ENCODE measurements at regions not wholly inside any gene's neighbourhood (a gene's known extent, or its start where the extent isn't known, plus 50 kb on each side); places are given as distances from the start of the nearest gene placed in this dataset.

DNA sequence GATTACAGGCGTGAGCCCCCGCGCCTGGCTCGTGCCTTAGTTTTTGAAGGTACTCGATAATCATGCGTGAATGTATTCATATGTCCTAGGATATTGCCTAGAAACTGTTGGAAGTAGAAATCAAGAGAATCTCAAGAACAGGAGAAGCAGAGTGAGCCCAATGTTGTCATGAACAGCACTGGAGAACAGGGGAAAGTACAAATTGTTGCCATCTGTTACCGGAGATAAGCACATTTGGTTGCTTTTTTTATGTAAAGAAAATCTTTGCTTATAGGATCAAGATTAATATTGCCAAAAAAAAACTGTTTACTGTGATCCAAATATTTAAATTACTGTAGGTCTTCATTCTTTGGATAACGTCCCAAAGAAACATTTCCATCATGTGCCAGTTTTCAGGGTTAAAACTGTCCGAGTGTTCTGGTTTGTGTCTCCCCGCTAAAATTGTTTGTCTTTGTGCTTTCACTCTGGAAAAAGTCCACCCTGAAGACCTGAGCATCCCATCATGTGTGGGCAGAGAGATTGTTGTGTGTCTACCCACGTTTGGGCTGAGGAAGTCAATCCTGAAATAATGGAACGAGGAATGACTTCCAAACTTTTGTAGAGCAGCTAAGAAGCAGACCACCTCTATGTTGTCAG is 95.7 kb upstream of the CELF2 start:
- Histone ChIP-seq H3K27ac (no peak overlapping the region), H3K27me3 (no peaks in the 10 kb centered on the region), H3K9me3 (ENCODE audit: low read depth) (no peaks in the 10 kb centered on the region), H3K4me1 (ENCODE audit: low read depth) (peaks cover 5% of the 10 kb centered on the region), H3K36me3 (no peaks in the 10 kb centered on the region), H3K4me3 (no peak overlapping the region)
- DNase-seq (ENCODE audit: low read depth in 1 of 2, low spot score in 1 of 2) = no peak
- TF ChIP-seq, protein P1, sequence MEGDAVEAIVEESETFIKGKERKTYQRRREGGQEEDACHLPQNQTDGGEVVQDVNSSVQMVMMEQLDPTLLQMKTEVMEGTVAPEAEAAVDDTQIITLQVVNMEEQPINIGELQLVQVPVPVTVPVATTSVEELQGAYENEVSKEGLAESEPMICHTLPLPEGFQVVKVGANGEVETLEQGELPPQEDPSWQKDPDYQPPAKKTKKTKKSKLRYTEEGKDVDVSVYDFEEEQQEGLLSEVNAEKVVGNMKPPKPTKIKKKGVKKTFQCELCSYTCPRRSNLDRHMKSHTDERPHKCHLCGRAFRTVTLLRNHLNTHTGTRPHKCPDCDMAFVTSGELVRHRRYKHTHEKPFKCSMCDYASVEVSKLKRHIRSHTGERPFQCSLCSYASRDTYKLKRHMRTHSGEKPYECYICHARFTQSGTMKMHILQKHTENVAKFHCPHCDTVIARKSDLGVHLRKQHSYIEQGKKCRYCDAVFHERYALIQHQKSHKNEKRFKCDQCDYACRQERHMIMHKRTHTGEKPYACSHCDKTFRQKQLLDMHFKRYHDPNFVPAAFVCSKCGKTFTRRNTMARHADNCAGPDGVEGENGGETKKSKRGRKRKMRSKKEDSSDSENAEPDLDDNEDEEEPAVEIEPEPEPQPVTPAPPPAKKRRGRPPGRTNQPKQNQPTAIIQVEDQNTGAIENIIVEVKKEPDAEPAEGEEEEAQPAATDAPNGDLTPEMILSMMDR (IDR thresholded peaks at IDR 0.05; ENCODE audit: low read depth, low read length) = no peak

DNA sequence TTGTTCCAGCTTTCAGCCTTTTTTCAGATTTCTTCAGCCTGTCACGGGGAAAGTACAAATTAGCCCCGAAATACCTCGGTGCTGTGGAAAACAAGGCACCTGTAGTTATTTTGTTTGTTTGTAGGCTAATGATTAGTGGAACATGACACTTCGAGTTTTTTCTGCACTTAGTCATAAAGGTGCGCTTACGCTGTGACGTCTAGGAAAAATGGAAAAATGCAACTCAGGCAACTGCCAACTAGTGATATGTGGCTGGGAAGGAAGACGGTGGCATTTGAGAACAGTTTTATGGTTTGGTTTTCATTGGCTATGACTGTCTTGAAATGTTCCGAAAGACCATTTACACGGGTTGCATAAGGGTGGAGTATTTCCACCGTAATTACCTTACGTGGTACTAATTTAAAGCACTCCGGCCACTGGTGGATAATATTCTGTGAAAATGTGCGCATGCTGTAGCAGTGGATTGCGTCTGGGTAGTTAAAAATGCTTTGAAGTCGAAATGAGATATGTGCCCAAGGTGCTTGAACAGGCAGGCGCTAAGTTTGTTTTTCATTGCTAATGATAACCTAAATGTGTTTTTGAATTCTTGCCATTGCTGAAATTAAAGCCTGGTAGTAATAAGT is 94.5 kb upstream of the CELF2 start:
- no peaks in the 10 kb centered on the region for H3K36me3 ChIP-seq

DNA sequence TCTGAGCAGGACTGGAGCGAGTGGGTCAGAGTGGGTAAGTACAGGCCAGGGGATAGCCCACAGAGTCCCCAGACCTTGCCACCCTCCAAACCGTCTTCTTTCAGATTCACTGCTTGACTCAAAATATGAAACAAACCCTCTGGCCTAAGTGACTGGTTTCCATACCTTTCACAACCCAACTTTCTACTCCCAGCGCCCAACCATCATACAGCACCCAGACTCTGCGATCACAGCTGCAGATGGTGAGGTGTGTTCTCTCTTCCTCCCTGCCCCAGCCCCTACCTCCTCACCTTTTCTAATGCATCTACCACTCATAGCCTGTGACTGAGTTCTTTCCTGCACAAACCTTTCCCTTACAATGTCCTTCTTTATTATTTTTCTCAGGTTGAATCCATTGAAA is 92.0 kb upstream of the CELF2 start:
- Histone ChIP-seq H3K9me3 (ENCODE audit: low read depth) (no peaks in the 10 kb centered on the region), H3K27me3 (no peaks in the 10 kb centered on the region), H3K4me1 (ENCODE audit: low read depth) (no peaks in the 10 kb centered on the region), H3K27ac (no peak overlapping the region), H3K36me3 (no peaks in the 10 kb centered on the region), H3K4me3 (no peak overlapping the region)
- TF ChIP-seq, protein P1 (IDR thresholded peaks at IDR 0.05; ENCODE audit: low read depth, low read length) = no peak
- no peak for DNase-seq (ENCODE audit: low read depth in 1 of 2, low spot score in 1 of 2)

More for the DNA sequence above, 94.5 kb upstream of the CELF2 start:
- TF ChIP-seq, protein P1 (IDR thresholded peaks at IDR 0.05; ENCODE audit: low read depth, low read length) = no peak
- Histone ChIP-seq H3K4me1 (ENCODE audit: low read depth) (no peaks in the 10 kb centered on the region), H3K9me3 (ENCODE audit: low read depth) (no peaks in the 10 kb centered on the region), H3K27me3 (no peaks in the 10 kb centered on the region), H3K4me3 (no peak overlapping the region), H3K27ac (no peak overlapping the region)
- DNase-seq (ENCODE audit: low read depth in 1 of 2, low spot score in 1 of 2) = no peak

DNA sequence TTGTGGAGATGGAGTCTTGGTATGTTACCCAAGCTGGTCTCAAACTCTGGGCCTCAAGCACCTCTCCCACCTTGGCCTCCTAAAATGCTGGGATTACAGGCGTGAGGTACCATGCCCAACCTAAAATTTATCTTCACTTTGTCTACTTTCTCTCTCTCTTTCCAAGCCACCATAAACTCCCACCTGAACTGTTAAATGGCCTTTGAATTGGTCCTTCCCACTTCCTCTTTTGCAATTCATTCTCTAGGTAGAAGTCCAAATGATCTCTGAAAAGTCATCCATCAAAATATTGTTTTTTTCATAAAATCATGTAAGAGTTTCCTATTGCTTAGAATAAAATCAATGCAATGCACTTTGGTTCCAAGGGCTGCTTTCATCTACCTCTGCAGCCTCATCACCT is 90.1 kb upstream of the CELF2 start:
- Histone ChIP-seq H3K27ac (no peak overlapping the region), H3K9me3 (ENCODE audit: low read depth) (no peaks in the 10 kb centered on the region), H3K27me3 (no peaks in the 10 kb centered on the region), H3K4me3 (no peak overlapping the region), H3K4me1 (ENCODE audit: low read depth) (no peaks in the 10 kb centered on the region), H3K36me3 (no peaks in the 10 kb centered on the region)
- no peak for DNase-seq (ENCODE audit: low read depth in 1 of 2, low spot score in 1 of 2)
- TF ChIP-seq, protein P1 (IDR thresholded peaks at IDR 0.05; ENCODE audit: low read depth, low read length) = no peak

DNA sequence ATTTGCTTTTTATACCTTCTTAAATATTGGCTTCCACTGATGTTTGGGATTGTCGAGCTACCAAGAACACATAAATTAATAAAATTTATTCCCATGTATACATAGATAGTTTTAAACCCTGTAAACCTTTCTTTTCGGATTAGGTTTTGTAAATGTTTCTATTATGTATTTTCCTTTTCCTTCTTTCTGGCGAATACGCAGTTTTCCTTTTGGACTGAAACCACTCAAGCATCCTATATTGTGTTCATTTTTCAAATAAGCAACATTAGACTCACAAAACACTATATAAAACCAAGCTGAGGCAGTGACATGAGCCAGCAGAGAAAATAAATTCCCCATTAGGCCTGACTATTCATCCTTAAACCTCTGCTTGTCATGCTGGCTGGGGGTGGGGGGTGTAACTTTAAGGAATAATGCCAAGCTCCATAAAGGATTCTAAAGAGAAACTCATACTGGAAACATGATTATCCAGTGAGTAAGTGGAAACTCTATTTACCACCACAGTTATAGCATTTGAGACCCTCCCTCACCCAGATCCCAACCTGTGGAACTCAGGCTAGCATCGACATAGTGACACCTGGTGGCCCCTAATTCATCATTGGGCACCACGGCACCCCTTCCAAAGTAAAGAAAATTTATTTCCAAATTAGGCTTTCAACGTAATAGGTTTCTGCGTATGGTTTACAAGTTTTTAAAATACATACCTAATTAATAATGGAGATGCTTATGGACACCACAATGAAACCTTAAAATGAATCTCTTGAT is 86.5 kb upstream of the CELF2 start:
- TF ChIP-seq, protein P1 (IDR thresholded peaks at IDR 0.05; ENCODE audit: low read depth, low read length) = no peak
- H3K27me3 ChIP-seq = no peaks in the 10 kb centered on the region
- no peak overlapping the region for H3K27ac ChIP-seq
- no peaks in the 10 kb centered on the region for H3K36me3 ChIP-seq
- no peak for DNase-seq (ENCODE audit: low read depth in 1 of 2, low spot score in 1 of 2)
- no peaks in the 10 kb centered on the region for H3K9me3 ChIP-seq (ENCODE audit: low read depth)
- no peak overlapping the region for H3K4me3 ChIP-seq
- no peaks in the 10 kb centered on the region for H3K4me1 ChIP-seq (ENCODE audit: low read depth)
